ENCODE measurements at regions not wholly inside any gene's neighbourhood (a gene's known extent, or its start where the extent isn't known, plus 50 kb on each side); places are given as distances from the start of the nearest gene placed in this dataset.

DNA sequence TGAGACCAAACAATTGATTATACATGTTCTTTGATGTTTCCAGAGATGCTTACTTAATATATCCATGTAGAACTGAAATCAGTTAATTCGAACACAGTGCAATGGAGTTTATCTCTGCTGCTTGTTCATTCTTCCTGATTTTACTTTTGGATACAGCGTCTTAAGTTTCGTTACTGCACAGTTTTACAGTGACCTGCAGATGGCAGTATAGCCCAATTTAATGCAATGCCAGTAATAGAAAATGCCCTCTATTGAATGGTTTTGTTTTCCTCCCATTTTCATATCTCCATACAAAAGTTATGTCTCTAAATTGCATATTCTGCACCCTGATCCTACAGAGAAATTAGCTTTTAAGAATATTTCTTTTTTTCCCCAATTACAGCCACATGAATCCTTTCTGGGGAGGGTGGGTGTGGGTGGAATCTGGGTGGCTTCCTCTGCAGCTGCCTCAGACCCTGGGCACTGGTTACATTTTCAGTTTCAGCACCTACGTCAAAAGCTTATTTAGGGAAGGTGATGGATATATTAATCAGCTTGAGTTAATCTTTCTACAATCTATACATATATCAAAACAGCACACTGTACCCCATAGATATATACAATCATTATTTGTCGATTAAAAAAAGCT, 101.1 kb upstream of the DCD start:
- no peak overlapping the region for H3K27ac ChIP-seq
- TF ChIP-seq, protein P1, sequence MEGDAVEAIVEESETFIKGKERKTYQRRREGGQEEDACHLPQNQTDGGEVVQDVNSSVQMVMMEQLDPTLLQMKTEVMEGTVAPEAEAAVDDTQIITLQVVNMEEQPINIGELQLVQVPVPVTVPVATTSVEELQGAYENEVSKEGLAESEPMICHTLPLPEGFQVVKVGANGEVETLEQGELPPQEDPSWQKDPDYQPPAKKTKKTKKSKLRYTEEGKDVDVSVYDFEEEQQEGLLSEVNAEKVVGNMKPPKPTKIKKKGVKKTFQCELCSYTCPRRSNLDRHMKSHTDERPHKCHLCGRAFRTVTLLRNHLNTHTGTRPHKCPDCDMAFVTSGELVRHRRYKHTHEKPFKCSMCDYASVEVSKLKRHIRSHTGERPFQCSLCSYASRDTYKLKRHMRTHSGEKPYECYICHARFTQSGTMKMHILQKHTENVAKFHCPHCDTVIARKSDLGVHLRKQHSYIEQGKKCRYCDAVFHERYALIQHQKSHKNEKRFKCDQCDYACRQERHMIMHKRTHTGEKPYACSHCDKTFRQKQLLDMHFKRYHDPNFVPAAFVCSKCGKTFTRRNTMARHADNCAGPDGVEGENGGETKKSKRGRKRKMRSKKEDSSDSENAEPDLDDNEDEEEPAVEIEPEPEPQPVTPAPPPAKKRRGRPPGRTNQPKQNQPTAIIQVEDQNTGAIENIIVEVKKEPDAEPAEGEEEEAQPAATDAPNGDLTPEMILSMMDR (IDR thresholded peaks at IDR 0.05): peak; percentile 67

DNA sequence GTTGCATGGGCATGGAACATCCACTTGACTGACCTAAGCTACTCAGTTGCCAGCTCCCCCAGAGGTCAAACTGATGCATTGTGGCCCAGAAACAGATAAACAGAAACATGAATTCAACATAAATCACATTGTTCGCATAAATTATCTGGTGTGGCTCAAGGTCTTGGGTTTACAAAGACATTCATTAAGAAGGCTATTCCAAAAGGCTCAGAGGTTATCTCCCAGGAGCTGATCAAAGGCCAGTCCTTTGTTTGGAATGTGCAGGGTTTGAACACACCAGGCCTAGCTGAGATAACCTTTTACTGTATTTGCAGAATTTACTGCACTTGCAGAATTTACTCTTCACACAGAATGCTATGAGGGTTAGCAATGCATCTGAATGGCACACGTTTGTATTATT, 96.4 kb upstream of the DCD start:
- Histone ChIP-seq H3K4me1 (ENCODE audit: control insufficient read depth in 1 of 2, insufficient read depth in 1 of 2, low read depth in 1 of 2, low read length in 1 of 2) (no peaks in the 10 kb centered on the region), H3K36me3 (no peaks in the 10 kb centered on the region), H3K27ac (no peak overlapping the region), H3K4me3 (ENCODE audit: low read depth in 1 of 2, low read length in 1 of 2) (no peak overlapping the region), H3K27me3 (no peaks in the 10 kb centered on the region), H3K9me3 (no peaks in the 10 kb centered on the region)
- TF ChIP-seq, protein P1 (IDR thresholded peaks at IDR 0.05): no peak

More for the DNA sequence above, 101.1 kb upstream of the DCD start:
- Histone ChIP-seq H3K36me3 (no peaks in the 10 kb centered on the region), H3K9me3 (no peaks in the 10 kb centered on the region), H3K27me3 (no peaks in the 10 kb centered on the region), H3K4me3 (ENCODE audit: low read depth in 1 of 2, low read length in 1 of 2) (no peak overlapping the region), H3K4me1 (ENCODE audit: control insufficient read depth in 1 of 2, insufficient read depth in 1 of 2, low read depth in 1 of 2, low read length in 1 of 2) (no peaks in the 10 kb centered on the region)

DNA sequence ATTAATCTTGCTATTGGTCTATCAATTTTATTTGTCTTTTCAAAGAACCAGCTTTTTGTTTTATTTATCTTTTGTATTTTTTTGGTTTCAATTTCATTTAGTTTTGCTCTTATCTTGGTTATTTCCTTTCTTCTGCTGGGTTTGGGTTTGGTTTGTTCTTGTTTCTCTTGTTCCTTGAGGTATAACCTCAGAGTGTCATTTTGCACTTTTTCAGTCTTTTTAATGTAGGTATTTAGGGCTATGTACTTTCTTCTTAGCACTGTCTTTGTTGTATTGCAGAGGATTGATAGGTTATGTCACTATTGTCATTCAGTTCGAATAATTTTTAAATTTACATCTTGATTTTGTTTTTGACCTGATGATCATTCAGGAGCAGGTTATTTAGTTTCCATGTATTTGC, 92.7 kb upstream of the DCD start:
- H3K27ac ChIP-seq: no peak overlapping the region
- H3K36me3 ChIP-seq: no peaks in the 10 kb centered on the region
- H3K4me1 ChIP-seq (ENCODE audit: control insufficient read depth in 1 of 2, insufficient read depth in 1 of 2, low read depth in 1 of 2, low read length in 1 of 2): no peaks in the 10 kb centered on the region
- TF ChIP-seq, protein P1 (IDR thresholded peaks at IDR 0.05): no peak
- H3K4me3 ChIP-seq (ENCODE audit: low read depth in 1 of 2, low read length in 1 of 2): no peak overlapping the region
- H3K27me3 ChIP-seq: no peaks in the 10 kb centered on the region
- no peaks in the 10 kb centered on the region for H3K9me3 ChIP-seq

DNA sequence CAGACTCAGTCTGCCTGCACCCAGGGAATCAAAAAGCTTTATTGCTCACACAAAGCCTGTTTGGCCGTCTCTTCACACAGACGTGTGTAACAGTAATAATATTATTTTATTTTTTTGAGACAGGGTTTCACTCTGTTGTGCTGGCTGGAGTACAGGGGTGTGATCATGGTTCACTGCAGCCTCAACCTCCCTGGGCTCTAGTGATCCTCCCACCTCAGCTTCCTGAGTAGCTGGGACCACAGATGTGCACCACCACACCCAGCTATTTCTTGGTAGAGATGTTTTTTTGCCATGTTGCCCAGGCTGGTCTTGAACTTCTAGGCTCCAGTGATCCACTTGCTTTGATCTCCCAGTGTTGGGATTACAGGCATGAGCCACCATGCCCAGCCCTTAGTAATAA, 88.4 kb upstream of the DCD start:
- H3K4me3 ChIP-seq (ENCODE audit: low read depth in 1 of 2, low read length in 1 of 2): no peak overlapping the region
- no peak overlapping the region for H3K27ac ChIP-seq
- H3K36me3 ChIP-seq: no peaks in the 10 kb centered on the region
- no peaks in the 10 kb centered on the region for H3K9me3 ChIP-seq
- TF ChIP-seq, protein P1 (IDR thresholded peaks at IDR 0.05): no peak
- H3K4me1 ChIP-seq (ENCODE audit: control insufficient read depth in 1 of 2, insufficient read depth in 1 of 2, low read depth in 1 of 2, low read length in 1 of 2): no peaks in the 10 kb centered on the region
- no peaks in the 10 kb centered on the region for H3K27me3 ChIP-seq

DNA sequence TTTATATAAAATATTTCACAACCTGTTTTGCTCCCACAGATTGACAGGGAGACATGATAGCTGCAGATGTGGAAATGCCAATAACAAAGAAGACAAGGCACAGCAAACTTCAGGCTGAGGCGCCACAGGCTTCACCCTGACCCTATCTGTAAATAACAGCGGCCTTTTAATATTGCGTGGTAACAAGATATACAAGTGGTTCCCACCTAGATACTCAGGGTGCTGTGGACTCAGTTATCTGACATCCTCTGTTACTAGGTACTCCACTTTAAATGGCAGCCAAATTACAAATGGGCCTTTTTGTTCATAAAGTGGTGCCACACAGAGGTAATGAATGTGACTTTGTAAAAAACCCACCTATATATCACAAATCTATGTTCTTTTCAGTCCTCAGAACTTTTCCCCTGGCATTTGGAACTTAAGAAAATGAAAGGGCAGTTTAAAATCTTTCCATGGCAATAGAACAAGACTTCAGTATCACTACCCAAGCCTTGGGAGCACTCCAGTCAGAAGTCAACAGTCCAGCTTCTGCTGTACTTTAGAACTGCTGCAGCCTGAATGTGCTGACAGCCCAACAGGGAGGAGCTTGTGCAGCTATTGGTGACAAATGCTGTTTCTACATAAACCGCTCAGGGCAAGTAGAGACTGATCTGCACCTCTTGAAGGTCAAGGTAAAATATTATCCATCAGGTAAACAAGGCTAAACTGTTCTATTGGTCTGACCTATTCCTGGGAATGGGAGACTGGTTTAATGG, 86.2 kb upstream of the DCD start:
- no peaks in the 10 kb centered on the region for H3K36me3 ChIP-seq
- no peaks in the 10 kb centered on the region for H3K9me3 ChIP-seq
- no peaks in the 10 kb centered on the region for H3K4me1 ChIP-seq (ENCODE audit: control insufficient read depth in 1 of 2, insufficient read depth in 1 of 2, low read depth in 1 of 2, low read length in 1 of 2)
- H3K27ac ChIP-seq: no peak overlapping the region
- TF ChIP-seq, protein P1 (IDR thresholded peaks at IDR 0.05): no peak
- no peak overlapping the region for H3K4me3 ChIP-seq (ENCODE audit: low read depth in 1 of 2, low read length in 1 of 2)
- no peaks in the 10 kb centered on the region for H3K27me3 ChIP-seq

Measured in neutrophil (primary cell).